Astrocyte (in vitro differentiated cells and primary cell): ENCODE measurements at regions not wholly inside any gene's neighbourhood (a gene's known extent, or its start where the extent isn't known, plus 50 kb on each side); places are given as distances from the start of the nearest gene placed in this dataset.
"Not testable (repeated sequence)": the region's sequence is repeated elsewhere in the genome, so short reads cannot be mapped to it uniquely, and the experiment has no call there.

Source experiments
- DNase-seq: peaks from one replicate; pipeline ENCODE4 v3.0.0-alpha.2; 2010; ENCODE audit warnings: low read depth
- FAIRE-seq: peaks from 2 replicates; lab custom pipeline; 2011; peaks lifted over from hg19 to GRCh38; lab: Jason Lieb, UNC
- H2AFZ ChIP-seq: 2 replicates; pipeline ENCODE4 v1.6.0; 2012; ENCODE audit warnings: low read depth, low read length, inconsistent platforms
- H3K27ac ChIP-seq: 2 replicates; pipeline ENCODE4 v1.5.1; 2011; ENCODE audit warnings: low read depth, low read length, inconsistent platforms
- H3K27me3 ChIP-seq: 2 replicates; pipeline ENCODE4 v1.6.0; 2011; ENCODE audit warnings: low read length, inconsistent platforms; ENCODE audit not compliant: insufficient read depth
- H3K36me3 ChIP-seq: 2 replicates; pipeline ENCODE4 v1.5.1; 2011; ENCODE audit warnings: low read length, inconsistent platforms; ENCODE audit not compliant: insufficient read depth
- H3K4me1 ChIP-seq: 2 replicates; pipeline ENCODE4 v1.5.1; 2011; ENCODE audit warnings: low read length, inconsistent platforms; ENCODE audit not compliant: insufficient read depth
- H3K4me2 ChIP-seq: 2 replicates; pipeline ENCODE4 v1.6.0; 2012; ENCODE audit warnings: low read length, inconsistent platforms
- H3K4me3 ChIP-seq: 2 replicates; pipeline ENCODE4 v1.5.1; 2011; ENCODE audit warnings: low read depth, mild to moderate bottlenecking, low read length, inconsistent platforms; ENCODE audit not compliant: insufficient read depth
- H3K79me2 ChIP-seq: 2 replicates; pipeline ENCODE4 v1.6.0; 2012; ENCODE audit warnings: mild to moderate bottlenecking, low read length, inconsistent platforms; ENCODE audit not compliant: insufficient read depth
- H3K9ac ChIP-seq: 2 replicates; pipeline ENCODE4 v1.6.0; 2012; ENCODE audit warnings: mild to moderate bottlenecking, low read length, inconsistent platforms
- H3K9me3 ChIP-seq: 2 replicates; pipeline ENCODE4 v1.5.1; 2012; ENCODE audit warnings: low read depth, mild to moderate bottlenecking, low read length, inconsistent platforms; ENCODE audit not compliant: insufficient read depth
- H4K20me1 ChIP-seq: 2 replicates; pipeline ENCODE4 v1.6.0; 2012; ENCODE audit warnings: low read length, inconsistent platforms; ENCODE audit not compliant: insufficient read depth
- H3K27ac Mint-ChIP-seq: one replicate; pipeline ENCODE4 v1.8.0; 2021; ENCODE audit warnings: mild to moderate bottlenecking, mixed read lengths; ENCODE audit not compliant: unreplicated experiment
- H3K27me3 Mint-ChIP-seq: one replicate; pipeline ENCODE4 v1.8.0; 2021; ENCODE audit warnings: low read depth, mixed read lengths; ENCODE audit not compliant: unreplicated experiment
- H3K36me3 Mint-ChIP-seq: one replicate; pipeline ENCODE4 v1.8.0; 2021; ENCODE audit warnings: low read depth, mixed read lengths; ENCODE audit not compliant: unreplicated experiment
- H3K4me1 Mint-ChIP-seq: one replicate; pipeline ENCODE4 v1.8.0; 2021; ENCODE audit warnings: low read depth, mixed read lengths; ENCODE audit not compliant: unreplicated experiment
- H3K4me3 Mint-ChIP-seq: one replicate; pipeline ENCODE4 v1.8.0; 2021; ENCODE audit warnings: mild to moderate bottlenecking, moderate library complexity, mixed read lengths; ENCODE audit not compliant: unreplicated experiment
- H3K9me3 Mint-ChIP-seq: one replicate; pipeline ENCODE4 v1.8.0; 2021; ENCODE audit warnings: mild to moderate bottlenecking, mixed read lengths; ENCODE audit not compliant: unreplicated experiment
- CTCF ChIP-seq: IDR thresholded peaks from 2 replicates; pipeline ENCODE4 v1.5.1; 2011; ENCODE audit warnings: low read depth, mild to moderate bottlenecking, inconsistent platforms, low read length, moderate library complexity; ENCODE audit not compliant: insufficient read depth
- EZH2 ChIP-seq: IDR thresholded peaks from 2 replicates; pipeline ENCODE4 v1.6.1; 2012; ENCODE audit warnings: mild to moderate bottlenecking, low read length, inconsistent platforms; ENCODE audit not compliant: insufficient read depth

- Histone ChIP-seq H3K27ac (no peak overlapping the region), H3K9me3 (no peaks in the 10 kb centered on the region), H3K9ac (no peak overlapping the region), H3K27me3 (no peaks in the 10 kb centered on the region), H2AFZ (no peak overlapping the region), H4K20me1 (no peaks in the 10 kb centered on the region), H3K4me2 (no peak overlapping the region), H3K79me2 (no peaks in the 10 kb centered on the region), H3K36me3 (no peaks in the 10 kb centered on the region), H3K4me1 (no peaks in the 10 kb centered on the region), H3K4me3 (no peak overlapping the region)
- Mint-ChIP-seq H3K4me3 (no peak overlapping the region), H3K27ac (no peak overlapping the region), H3K9me3 (peaks cover 2% of the 10 kb centered on the region), H3K36me3 (no peaks in the 10 kb centered on the region), H3K4me1 (peaks cover 4% of the 10 kb centered on the region), H3K27me3 (no peaks in the 10 kb centered on the region)
- DNase-seq (peak; percentile 63), FAIRE-seq (no peak)
- no peak for TF ChIP-seq EZH2
- TF ChIP-seq CTCF = no peak
These were observed 437.1 kb upstream of the CBLB start for GRCh38 chr3:106305882-106306435.

GRCh38 chr3:106309274-106309673 lies 440.5 kb upstream of the CBLB start:
- Histone ChIP-seq H3K9me3 (no peaks in the 10 kb centered on the region), H4K20me1 (no peaks in the 10 kb centered on the region), H3K4me3 (no peak overlapping the region), H3K4me1 (no peaks in the 10 kb centered on the region), H3K27ac (no peak overlapping the region), H3K9ac (no peak overlapping the region), H3K36me3 (no peaks in the 10 kb centered on the region), H3K27me3 (no peaks in the 10 kb centered on the region), H2AFZ (no peak overlapping the region), H3K79me2 (no peaks in the 10 kb centered on the region), H3K4me2 (no peak overlapping the region)
- H3K36me3 Mint-ChIP-seq = no peaks in the 10 kb centered on the region
- FAIRE-seq (no peak), DNase-seq (no peak)
- H3K9me3 Mint-ChIP-seq = peaks cover 2% of the 10 kb centered on the region
- no peaks in the 10 kb centered on the region for H3K4me1 Mint-ChIP-seq
- no peak overlapping the region for H3K27ac Mint-ChIP-seq
- no peak overlapping the region for H3K4me3 Mint-ChIP-seq
- H3K27me3 Mint-ChIP-seq = no peaks in the 10 kb centered on the region
- no peak for TF ChIP-seq CTCF
- no peak for TF ChIP-seq EZH2

- not testable (repeated sequence) for H3K4me1 Mint-ChIP-seq, DNase-seq, H3K9me3 ChIP-seq, H3K36me3 ChIP-seq, H3K4me3 Mint-ChIP-seq, H3K4me3 ChIP-seq, FAIRE-seq, H3K9me3 Mint-ChIP-seq, H3K36me3 Mint-ChIP-seq, H2AFZ ChIP-seq, H3K27me3 ChIP-seq, H3K79me2 ChIP-seq, H3K4me1 ChIP-seq, H3K27me3 Mint-ChIP-seq, H3K9ac ChIP-seq, H4K20me1 ChIP-seq, H3K4me2 ChIP-seq, H3K27ac Mint-ChIP-seq, H3K27ac ChIP-seq
These were observed 441.0 kb upstream of the CBLB start for GRCh38 chr3:106309798-106310197.
